ENCODE measurements at regions not wholly inside any gene's neighbourhood (a gene's known extent, or its start where the extent isn't known, plus 50 kb on each side); places are given as distances from the start of the nearest gene placed in this dataset.

- DNase-seq (ENCODE audit: low read depth in 2 of 2): no peak
- H3K4me3 ChIP-seq (replicated peaks in 1 of 2; ENCODE audit: low read depth in 2 of 2, low read length in 2 of 2): no peak overlapping the region
- no peak for TF ChIP-seq CTCF (IDR thresholded peaks at IDR 0.05; ENCODE audit: low read depth, low read length)
These were observed 94.4 kb upstream of the VIPR2 start for GRCh38 chr7:159239028-159239427.

DNA sequence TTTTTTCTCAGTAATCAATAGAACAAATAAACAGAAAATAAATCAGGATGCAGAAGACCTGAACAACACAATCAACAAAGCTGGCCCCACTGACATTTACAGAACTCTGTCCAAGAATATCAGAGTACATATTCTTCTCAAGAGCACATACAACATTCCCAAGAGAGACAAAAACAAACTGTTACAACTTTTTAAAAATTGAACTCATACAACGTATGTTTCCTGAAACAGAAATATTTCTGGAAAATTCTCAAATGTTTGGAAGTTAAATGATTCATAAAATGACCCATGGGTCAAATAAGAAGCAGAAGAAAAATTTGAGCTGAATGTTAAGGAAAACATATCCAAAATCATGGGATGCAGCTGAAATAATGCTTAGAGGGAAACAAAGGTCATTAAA lies 93.9 kb upstream of the VIPR2 start:
- no peak for DNase-seq (ENCODE audit: low read depth in 2 of 2)
- no peak overlapping the region for H3K4me3 ChIP-seq (replicated peaks in 1 of 2; ENCODE audit: low read depth in 2 of 2, low read length in 2 of 2)
- no peak for TF ChIP-seq CTCF (IDR thresholded peaks at IDR 0.05; ENCODE audit: low read depth, low read length)

GRCh38 chr7:159237022-159237653 lies 92.5 kb upstream of the VIPR2 start:
- H3K4me3 ChIP-seq (replicated peaks in 1 of 2; ENCODE audit: low read depth in 2 of 2, low read length in 2 of 2): no peak overlapping the region
- TF ChIP-seq CTCF (IDR thresholded peaks at IDR 0.05; ENCODE audit: low read depth, low read length): no peak
- no peak for DNase-seq (ENCODE audit: low read depth in 2 of 2)

DNA sequence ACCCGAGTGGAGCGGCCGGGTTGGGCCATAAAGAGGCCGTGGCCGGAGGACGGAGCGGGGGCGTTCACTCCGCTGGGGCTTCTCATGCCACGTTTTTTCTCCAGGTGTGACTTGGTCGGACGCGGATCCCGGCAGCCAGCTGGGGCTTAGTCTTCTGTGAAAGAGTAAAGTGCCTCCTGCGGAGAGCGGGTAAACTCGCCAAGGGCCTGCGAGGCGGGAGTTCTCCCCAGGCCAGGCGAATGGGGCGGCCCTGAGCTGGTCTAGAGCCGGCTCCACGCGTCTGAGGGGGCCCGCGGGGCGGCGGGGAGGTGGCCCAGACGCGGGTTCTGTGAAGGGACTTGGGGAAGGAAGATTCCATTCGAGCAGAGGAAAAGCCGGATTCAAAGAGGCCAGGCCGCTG lies 86.3 kb upstream of the VIPR2 start:
- no peak for TF ChIP-seq CTCF (IDR thresholded peaks at IDR 0.05; ENCODE audit: low read depth, low read length)
- H3K4me3 ChIP-seq (replicated peaks in 1 of 2; ENCODE audit: low read depth in 2 of 2, low read length in 2 of 2): no peak overlapping the region
- DNase-seq (ENCODE audit: low read depth in 2 of 2): no peak

DNA sequence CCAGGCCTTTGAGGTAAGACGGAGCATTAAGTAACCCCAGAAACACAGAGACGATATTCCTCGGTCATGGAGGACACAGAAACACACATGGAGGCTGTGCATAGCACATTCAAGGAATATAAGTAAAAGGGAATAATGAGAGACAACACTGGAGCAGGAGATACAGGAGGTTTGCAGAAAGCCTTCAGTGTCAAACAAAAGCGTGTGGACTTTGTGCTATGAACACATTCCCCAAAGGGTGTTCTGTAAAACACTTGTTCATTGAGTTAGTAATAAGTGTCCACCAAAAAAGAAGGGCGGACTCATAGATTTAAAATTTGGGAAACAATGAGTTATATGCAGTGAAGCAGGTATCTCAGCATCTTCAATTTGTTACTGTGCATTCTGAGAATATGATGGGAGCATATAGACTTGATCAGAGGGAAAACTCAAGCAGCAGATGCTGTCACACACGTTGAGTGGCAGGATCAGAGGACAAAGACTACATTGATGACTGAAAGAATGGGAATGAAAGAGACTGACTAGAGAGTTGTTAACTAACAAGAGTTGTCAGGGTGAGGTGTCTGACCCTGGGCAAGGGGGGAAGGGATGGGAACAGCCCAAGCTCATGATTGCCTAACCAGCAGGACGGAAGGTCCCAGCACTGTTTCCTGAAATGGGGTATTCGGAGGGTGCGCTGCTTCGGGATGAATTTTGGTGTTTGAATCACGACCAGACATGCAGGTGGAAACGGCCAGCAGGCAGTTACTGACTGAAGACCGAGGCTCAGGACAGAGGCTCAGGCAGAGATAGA lies 85.2 kb upstream of the VIPR2 start:
- TF ChIP-seq CTCF (IDR thresholded peaks at IDR 0.05; ENCODE audit: low read depth, low read length): no peak
- no peak for DNase-seq (ENCODE audit: low read depth in 2 of 2)
- H3K4me3 ChIP-seq (replicated peaks in 1 of 2; ENCODE audit: low read depth in 2 of 2, low read length in 2 of 2): no peak overlapping the region

GRCh38 chr7:159227433-159227832 lies 82.8 kb upstream of the VIPR2 start:
- no peak for TF ChIP-seq CTCF (IDR thresholded peaks at IDR 0.05; ENCODE audit: low read depth, low read length)
- no peak for DNase-seq (ENCODE audit: low read depth in 2 of 2)
- no peak overlapping the region for H3K4me3 ChIP-seq (replicated peaks in 1 of 2; ENCODE audit: low read depth in 2 of 2, low read length in 2 of 2)

Data from cardiac fibroblast (primary cell).